HG02623 (cell line): ENCODE measurements at regions not wholly inside any gene's neighbourhood (a gene's known extent, or its start where the extent isn't known, plus 50 kb on each side); places are given as distances from the start of the nearest gene placed in this dataset.

Experiments used
- ATAC-seq: cut with Tn5 transposase; IDR thresholded peaks from one replicate; pipeline ENCODE4 v1.9.1; 2021; ENCODE audit warnings: moderate library complexity; ENCODE audit not compliant: unreplicated experiment

DNA sequence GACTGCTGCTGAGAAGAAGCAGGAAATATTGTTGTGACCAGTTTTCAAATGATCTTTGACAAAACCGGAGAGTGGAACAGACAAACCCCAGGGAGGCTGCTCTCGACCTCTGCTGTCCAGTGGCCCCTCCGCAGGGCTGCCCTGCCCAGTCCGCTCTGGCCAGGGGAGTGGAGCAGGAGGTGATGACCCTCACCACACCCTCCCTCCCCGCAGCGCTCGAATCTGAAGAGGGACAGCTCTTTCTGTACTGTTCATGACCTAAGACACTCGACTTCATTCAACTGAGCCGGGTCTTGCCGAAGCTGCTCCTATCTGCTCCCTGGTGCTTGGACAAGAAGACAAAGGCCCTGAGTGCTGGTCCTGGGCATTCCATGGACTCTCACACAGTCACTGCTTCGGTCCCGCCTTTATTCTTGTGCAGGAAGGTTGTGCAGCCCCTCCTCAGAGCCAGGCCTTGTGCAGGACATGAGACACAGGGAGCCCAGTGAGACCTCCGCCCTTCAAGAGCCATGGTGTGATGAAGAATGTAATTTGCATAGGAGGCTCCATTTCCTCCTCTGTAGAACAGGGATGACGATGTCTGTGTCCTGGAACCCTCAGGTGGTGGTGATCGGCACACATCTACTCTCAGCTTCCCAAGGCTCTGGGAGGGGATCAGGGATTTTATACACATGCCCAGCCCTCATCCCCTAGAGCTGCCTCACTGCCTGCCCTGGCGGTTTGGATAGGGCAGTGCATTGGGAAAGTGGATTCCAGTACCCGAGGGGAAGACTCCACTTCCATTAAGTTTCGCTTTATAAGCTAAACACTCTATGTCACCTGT lies 97.1 kb upstream of the PRR20G start:
- ATAC-seq: no peak

- ATAC-seq: no peak
These were observed 95.9 kb upstream of the PRR20G start for GRCh38 chr3:127383656-127384179.

GRCh38 chr3:127377801-127378655 lies 90.2 kb upstream of the PRR20G start:
- no peak for ATAC-seq

- ATAC-seq: no peak
These were observed 87.5 kb upstream of the PRR20G start for GRCh38 chr3:127375151-127375930.

DNA sequence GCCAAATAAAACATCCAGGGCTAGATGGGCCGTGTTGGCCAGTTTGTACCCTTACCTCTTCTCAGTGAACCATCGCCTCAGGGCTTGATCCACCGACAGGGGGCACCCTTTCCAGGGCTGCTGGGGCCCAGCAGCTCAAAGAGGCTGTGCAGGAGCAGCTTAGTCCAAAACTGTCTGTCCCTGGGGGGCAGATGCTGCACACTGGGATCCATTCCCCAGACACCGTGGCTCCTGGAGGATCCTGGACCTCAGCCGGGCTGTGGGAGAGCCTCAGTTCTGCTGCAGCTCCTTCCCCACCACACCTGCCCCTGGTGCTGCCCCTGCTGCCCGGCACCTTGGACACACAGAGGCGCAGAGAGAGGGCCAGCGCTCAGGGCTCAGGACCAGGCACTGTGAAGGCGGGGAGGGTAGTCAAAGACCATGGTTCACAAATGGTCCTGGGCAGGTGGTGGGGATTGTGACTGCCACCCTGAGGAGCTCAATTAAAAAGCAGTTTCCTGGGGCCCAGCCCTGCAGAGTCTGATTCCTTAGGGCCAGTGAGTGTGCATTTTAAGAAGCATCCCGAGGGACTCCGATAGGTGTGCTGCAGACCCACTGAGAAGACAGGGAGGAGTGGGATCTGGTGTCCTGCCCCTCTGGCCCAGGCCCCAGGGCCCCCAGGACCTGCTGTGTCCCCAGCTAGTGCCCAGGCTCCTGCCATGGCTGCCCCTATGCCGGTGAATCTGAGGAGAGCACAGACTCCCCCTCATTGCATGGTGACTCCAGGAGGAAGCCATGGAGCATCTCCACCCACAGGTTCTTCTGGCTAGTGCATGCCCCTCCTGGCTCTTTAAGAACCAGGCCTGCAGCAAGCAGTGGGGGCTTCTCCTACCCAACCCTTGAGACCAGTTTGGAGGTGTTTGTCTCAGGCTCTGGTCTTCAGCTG lies 86.5 kb upstream of the PRR20G start:
- no peak for ATAC-seq

DNA sequence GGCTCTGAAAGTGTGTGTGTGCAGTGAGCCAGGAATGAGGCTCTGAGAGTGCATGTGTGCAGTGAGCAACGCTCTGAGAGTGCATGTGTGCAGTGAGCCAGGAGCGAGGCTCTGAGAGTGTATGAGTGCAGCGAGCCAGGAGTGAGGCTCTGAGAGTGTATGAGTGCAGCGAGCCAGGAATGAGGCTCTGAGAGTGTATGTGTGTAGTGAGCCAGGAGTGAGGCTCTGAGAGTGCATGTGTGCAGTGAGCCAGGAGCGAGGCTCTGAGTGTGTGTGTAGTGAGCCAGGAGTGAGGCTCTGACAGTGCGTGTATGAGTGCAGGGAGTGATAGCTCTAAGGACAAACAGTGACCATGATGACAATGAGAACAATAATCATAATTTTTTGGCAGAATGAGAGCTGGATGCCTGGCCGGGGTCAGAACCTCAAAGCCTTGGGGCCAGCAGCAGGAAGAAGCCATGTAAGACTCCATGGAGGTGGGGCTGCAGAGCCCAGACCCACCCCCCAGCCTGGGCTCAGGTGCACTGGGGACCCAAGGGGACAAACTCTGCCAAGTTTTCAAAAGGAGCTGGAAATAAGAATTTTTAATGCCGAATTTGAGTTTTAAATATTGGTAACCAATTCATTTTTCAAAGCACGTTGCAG lies 85.7 kb upstream of the PRR20G start:
- no peak for ATAC-seq

DNA sequence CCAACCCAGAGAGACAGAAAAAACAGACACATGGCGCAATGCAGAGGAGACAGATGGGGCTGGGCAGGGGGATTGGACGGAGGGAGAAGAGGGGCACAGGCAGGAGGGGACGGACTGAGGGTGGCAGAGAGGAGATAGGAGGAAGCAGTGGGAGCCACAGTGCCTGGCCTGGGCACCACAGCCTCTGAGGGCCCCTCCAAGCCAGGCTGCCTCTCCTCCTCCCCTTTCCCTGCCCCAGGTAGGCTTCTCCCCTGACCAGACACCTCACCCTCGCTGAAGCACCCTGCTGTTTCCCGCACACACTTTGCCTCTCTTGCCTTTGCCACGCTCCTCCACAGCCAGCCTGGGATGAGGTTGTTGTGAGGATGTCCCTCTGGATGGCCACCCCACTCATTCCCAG lies 84.0 kb upstream of the PRR20G start:
- ATAC-seq: no peak

- ATAC-seq: no peak
These were observed 83.5 kb upstream of the PRR20G start for GRCh38 chr3:127371334-127371733.

GRCh38 chr3:127370906-127371305 lies 83.1 kb upstream of the PRR20G start:
- no peak for ATAC-seq

DNA sequence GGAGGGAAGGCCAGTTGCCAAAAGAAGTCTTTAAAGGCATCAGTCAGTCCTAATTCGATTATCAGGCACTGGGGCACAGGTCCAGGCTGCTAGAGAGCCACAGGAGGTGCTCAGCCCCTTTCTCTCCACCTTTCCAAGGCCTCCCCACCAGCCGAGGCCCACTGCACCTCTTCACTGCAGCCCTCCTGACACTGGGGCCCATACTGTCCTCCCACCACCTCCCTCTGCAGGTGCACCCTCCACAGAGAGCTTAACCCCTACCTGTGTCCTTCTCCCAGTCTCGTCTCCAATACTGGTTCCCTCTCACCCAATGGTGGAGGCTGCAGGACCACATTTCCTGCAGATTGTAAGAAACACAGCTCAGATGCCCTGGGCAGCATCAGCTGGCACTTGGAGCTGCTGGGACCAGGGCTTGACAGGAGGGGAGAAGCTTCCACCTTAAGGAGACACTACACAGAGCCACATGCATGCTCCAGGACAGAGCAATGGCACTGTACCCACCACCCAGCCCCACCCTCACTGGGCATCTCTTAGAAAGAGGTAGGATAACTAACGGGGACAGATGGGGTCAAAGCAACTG lies 81.6 kb upstream of the PRR20G start:
- no peak for ATAC-seq

- ATAC-seq: no peak
These were observed 80.6 kb upstream of the PRR20G start for GRCh38 chr3:127368186-127369032.

GRCh38 chr3:127367593-127367992 lies 79.7 kb upstream of the PRR20G start:
- no peak for ATAC-seq

- no peak for ATAC-seq
These were observed 78.5 kb upstream of the PRR20G start for GRCh38 chr3:127366383-127366782.

GRCh38 chr3:127365163-127365798 lies 77.4 kb upstream of the PRR20G start:
- ATAC-seq: no peak

DNA sequence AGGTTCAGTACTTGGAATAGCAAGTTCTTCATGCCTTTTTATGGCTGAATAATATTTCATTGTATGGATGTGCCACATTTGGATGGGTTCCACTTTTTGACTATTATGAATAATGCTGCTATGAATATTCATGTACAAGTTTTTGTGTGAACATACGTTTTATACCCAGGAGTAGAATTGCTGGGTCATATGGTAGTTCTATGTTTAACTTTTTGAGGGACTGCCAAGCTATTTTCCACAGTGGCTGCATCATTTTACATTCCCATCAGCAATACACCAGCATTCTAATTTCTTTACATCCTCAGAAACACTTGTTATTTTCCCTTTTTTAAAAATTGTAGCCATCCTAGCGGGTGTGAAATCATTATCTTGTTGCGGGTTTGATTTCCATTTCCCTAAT lies 76.0 kb upstream of the PRR20G start:
- ATAC-seq: no peak

DNA sequence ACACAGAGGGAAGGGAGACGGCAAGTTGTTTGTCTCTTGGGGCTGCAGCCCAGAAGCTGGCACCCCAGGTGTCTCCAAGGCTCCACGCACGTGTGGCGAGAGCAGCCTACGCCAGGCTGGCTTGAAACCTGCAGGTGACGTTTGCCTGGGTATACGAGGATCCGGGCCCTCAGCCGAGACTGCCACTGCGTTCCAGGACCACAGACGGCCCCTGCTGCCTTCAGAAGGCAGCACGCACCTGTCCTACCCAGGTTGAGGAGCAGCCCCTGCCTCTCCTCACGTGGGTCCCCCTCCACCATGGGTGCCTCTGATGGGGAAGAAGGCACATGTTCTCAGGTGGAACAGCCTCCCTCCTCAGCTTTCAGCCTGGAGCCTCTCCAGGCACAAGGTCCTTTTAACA lies 75.3 kb upstream of the PRR20G start:
- no peak for ATAC-seq

DNA sequence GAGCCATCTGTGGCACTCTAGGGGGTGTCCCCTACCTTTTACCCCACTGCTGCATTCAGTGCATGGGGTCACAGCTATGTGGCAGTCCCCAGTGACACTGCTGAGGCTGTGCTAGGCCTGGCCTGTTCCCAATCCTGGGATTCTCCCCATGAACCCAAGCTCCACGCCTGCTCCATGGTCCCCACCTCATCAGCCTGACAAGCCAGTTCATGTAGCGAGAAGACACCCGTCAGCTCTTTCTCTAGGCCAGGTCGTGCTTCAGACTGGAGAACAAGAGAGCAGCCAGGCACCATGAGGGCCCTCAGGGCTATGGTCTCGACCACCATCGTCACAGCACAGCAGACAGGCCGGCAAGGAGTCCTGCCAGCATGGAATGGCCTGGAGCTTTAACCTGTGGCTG lies 72.8 kb upstream of the PRR20G start:
- ATAC-seq: no peak

DNA sequence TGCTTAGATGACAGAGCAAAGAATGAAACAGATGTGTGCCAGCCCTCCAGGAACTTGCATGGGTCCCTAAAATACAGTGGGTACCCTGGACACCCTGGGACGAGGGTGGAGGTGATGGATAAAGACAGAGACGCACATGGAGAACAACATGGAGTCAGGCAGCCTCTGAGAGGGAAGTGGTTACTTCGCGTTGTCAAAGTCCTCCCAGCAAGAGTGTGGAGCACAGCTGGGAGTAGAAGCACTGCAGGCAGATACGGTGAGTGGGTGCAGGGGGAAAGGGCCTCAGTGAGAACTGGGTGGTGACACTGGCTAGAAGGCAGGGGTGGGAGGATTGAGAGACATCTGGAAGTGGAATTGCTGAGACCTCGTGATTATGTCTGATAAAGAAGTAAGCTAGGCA lies 70.8 kb upstream of the PRR20G start:
- ATAC-seq: no peak
